Transverse colon (tissue), 4 donors: ENCODE measurements at regions not wholly inside any gene's neighbourhood (a gene's known extent, or its start where the extent isn't known, plus 50 kb on each side); places are given as distances from the start of the nearest gene placed in this dataset.
"Not testable (repeated sequence)": the region's sequence is repeated elsewhere in the genome, so short reads cannot be mapped to it uniquely, and the experiment has no call there.

Experiments used
- DNase-seq: peaks from one replicate; pipeline ENCODE4 v3.0.0-alpha.2; 2019
- H3K27ac ChIP-seq, 4 donors: fragments of 200-600 bp; sonication (generic); 2 replicates each; pipeline ENCODE4 v1.5.1; 2016 to 2018; ENCODE audit warnings: inconsistent platforms in 4 of 4
- H3K27me3 ChIP-seq: fragments of 200-600 bp; sonication (generic); 2 replicates; pipeline ENCODE4 v1.5.1; 2017; ENCODE audit warnings: inconsistent platforms
- H3K36me3 ChIP-seq, 4 donors: fragments of 200-600 bp; sonication (generic); 2 replicates each; pipeline ENCODE4 v1.5.1; 2017 to 2019; ENCODE audit warnings: inconsistent platforms in 4 of 4
- H3K4me1 ChIP-seq, 4 donors: fragments of 200-600 bp; sonication (generic); 2 replicates each; pipeline ENCODE4 v1.5.1; 2017 to 2020; ENCODE audit warnings: inconsistent platforms in 4 of 4
- H3K4me3 ChIP-seq, 4 donors: fragments of 200-600 bp; sonication (generic); 1 replicate in 1 of 4; 2 replicates in 3 of 4; pipeline versions ENCODE4 v1.5.1 to v1.6.1; 2017 to 2019; ENCODE audit warnings: inconsistent platforms in 4 of 4
- H3K9me3 ChIP-seq, 2 donors: fragments of 200-600 bp; sonication (generic); 2 replicates each; pipeline ENCODE4 v1.5.1; 2017 to 2019; ENCODE audit warnings: inconsistent platforms in 2 of 2
- EP300 ChIP-seq: sonication (generic); formaldehyde crosslinking; IDR thresholded peaks from one replicate; pipeline ENCODE4 v1.6.1; 2017; ENCODE audit warnings: antibody characterized with exemption, low read depth
- POLR2A ChIP-seq: fragments of 450-650 bp; IDR thresholded peaks from one replicate; pipeline ENCODE4 v1.6.1; 2016; ENCODE audit warnings: antibody characterized with exemption, mild to moderate bottlenecking, moderate library complexity
- POLR2AphosphoS5 ChIP-seq, 3 donors: sonication (generic); formaldehyde crosslinking; IDR thresholded peaks; one replicate each; pipeline ENCODE4 v1.6.1; 2016; ENCODE audit warnings: antibody characterized with exemption in 3 of 3
- WGBS, 2 donors: methylation state at CpG; one replicate each; pipeline ENCODE4 v1.1.5; 2018; ENCODE audit warnings: low coverage in 1 of 2; 5-methylcytosine and 5-hydroxymethylcytosine counted together
- in situ Hi-C, 4 donors: fragments of 200-750 bp; cut with MboI; loops; one replicate each; pipeline versions ENCODE4 v1.15.0 to v1.15.1; 2017; ENCODE audit warnings: low sequenced_read_pairs in 3 of 4, low pct_ligation_motif_present in 1 of 4, low pct_unique_long_range_greater_than_20kb in 1 of 4
- intact Hi-C: fragments of 100-400 bp; cut with DNase I; formaldehyde crosslinking; loops from one replicate; pipeline ENCODE4 v1.15.1; 2023; ENCODE audit warnings: low total_unique reads
- TF ChIP-seq, protein P1 (sequence below), 5 experiments: fragments of 200-600 bp in 3 of 5; fragments of 450-650 bp in 2 of 5; sonication (generic) in 3 of 5; IDR thresholded peaks; 1 replicate in 2 of 5; 2 replicates in 3 of 5; pipeline ENCODE4 v1.5.1; 2016 to 2017; ENCODE audit warnings: antibody characterized with exemption in 5 of 5, inconsistent platforms in 3 of 5, mild to moderate bottlenecking in 2 of 5, moderate library complexity in 1 of 5

GRCh38 chr1:161440312-161440894 is 64.9 kb upstream of the FCGR2A start:
- Histone ChIP-seq H3K27me3 (peaks cover 52% of the 10 kb centered on the region), H3K36me3 (no peaks in the 10 kb centered on the region), H3K27ac (peak overlapping the region in 2 of 4 donors; percentile 14 to 26), H3K4me1 (peaks cover 4 to 9% (median 5%) of the 10 kb centered on the region in 4 donors), H3K4me3 (peak overlapping the region; percentile 22 to 71 (median 46)), H3K9me3 (no peaks in the 10 kb centered on the region)
- 0% methylated on average over 22 of the region's 61 CpGs; no CpG with 5 or more reads in 1 of the 2 donors for WGBS, 2 donors
- no peak for TF ChIP-seq POLR2A
- TF ChIP-seq, protein P1, sequence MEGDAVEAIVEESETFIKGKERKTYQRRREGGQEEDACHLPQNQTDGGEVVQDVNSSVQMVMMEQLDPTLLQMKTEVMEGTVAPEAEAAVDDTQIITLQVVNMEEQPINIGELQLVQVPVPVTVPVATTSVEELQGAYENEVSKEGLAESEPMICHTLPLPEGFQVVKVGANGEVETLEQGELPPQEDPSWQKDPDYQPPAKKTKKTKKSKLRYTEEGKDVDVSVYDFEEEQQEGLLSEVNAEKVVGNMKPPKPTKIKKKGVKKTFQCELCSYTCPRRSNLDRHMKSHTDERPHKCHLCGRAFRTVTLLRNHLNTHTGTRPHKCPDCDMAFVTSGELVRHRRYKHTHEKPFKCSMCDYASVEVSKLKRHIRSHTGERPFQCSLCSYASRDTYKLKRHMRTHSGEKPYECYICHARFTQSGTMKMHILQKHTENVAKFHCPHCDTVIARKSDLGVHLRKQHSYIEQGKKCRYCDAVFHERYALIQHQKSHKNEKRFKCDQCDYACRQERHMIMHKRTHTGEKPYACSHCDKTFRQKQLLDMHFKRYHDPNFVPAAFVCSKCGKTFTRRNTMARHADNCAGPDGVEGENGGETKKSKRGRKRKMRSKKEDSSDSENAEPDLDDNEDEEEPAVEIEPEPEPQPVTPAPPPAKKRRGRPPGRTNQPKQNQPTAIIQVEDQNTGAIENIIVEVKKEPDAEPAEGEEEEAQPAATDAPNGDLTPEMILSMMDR (IDR thresholded peaks at IDR 0.05), result peak; percentile 36 to 59 (median 54)
- in situ Hi-C loops, result no loop called here
- peak; percentile 68 for DNase-seq
- intact Hi-C loops, result no loop called here

- in situ Hi-C loops, result no loop called here
- 42 to 93% methylated on average over 3 to 25 of the region's 44 CpGs for WGBS, 2 donors
Observed at GRCh38 chr1:161439280-161440232, 65.7 kb upstream of the FCGR2A start.

GRCh38 chr1:161433191-161433590 is 65.5 kb upstream of the CFAP126 start:
- in situ Hi-C loops, DNase-seq, H3K36me3 ChIP-seq, H3K9me3 ChIP-seq, H3K4me3 ChIP-seq, H3K27ac ChIP-seq, intact Hi-C loops, H3K4me1 ChIP-seq: not testable (repeated sequence)
- H3K27me3 ChIP-seq, result peaks cover 39% of the 10 kb centered on the region
- WGBS, 2 donors, result 86 to 100% methylated on average over 2 to 5 of the region's 5 CpGs

More at GRCh38 chr1:161439280-161440232, 65.7 kb upstream of the FCGR2A start:
- Histone ChIP-seq H3K9me3 (no peaks in the 10 kb centered on the region), H3K27me3 (peaks cover 49% of the 10 kb centered on the region), H3K4me1 (peaks cover 4 to 9% (median 5%) of the 10 kb centered on the region in 4 donors), H3K4me3 (peak overlapping the region in 2 of 4 donors; percentile 50 to 71), H3K36me3 (no peaks in the 10 kb centered on the region), H3K27ac (no peak overlapping the region)
- TF ChIP-seq EP300 (no peak), POLR2A (no peak), POLR2AphosphoS5 (IDR thresholded peaks at IDR 0.05) (no peak)
- TF ChIP-seq, protein P1 (IDR thresholded peaks at IDR 0.05), result no peak
- intact Hi-C loops, result no loop called here
- DNase-seq, result peak; percentile 39

GRCh38 chr1:161432091-161432490 is 64.4 kb upstream of the CFAP126 start:
- 76 to 77% methylated on average over 2 of the region's 2 CpGs for WGBS, 2 donors
- intact Hi-C loops (no loop called here), in situ Hi-C loops (no loop called here)
- Histone ChIP-seq H3K9me3 (no peaks in the 10 kb centered on the region), H3K27me3 (peaks cover 39% of the 10 kb centered on the region), H3K27ac (no peak overlapping the region), H3K4me3 (no peak overlapping the region), H3K36me3 (no peaks in the 10 kb centered on the region), H3K4me1 (no peaks in the 10 kb centered on the region)
- no peak for TF ChIP-seq POLR2A
- TF ChIP-seq, protein P1 (IDR thresholded peaks at IDR 0.05), result no peak
- TF ChIP-seq EP300, result no peak
- no peak for TF ChIP-seq POLR2AphosphoS5 (IDR thresholded peaks at IDR 0.05)
- no peak for DNase-seq
